ENCODE measurements at regions not wholly inside any gene's neighbourhood (a gene's known extent, or its start where the extent isn't known, plus 50 kb on each side); places are given as distances from the start of the nearest gene placed in this dataset.

GRCh38 chr13:95403349-95404140 lies 102.3 kb upstream of the ABCC4 start:
- no peak overlapping the region for H3K4ac ChIP-seq (replicated peaks; ENCODE audit: insufficient read length, low read depth, low read length)
- WGBS, 2 experiments (ENCODE audit: extremely low coverage in 1 of 2, insufficient coverage in 1 of 2, insufficient read length in 1 of 2, insufficient replicate concordance in 2 of 2, low coverage in 1 of 2, low lambda C conversion rate in 2 of 2, missing lambda C conversion rate in 1 of 2): 12% methylated on average over 17 of the region's 17 CpGs; no CpG with 5 or more reads in 1 of the 2 experiments
- H3K79me2 ChIP-seq (ENCODE audit: control insufficient read depth in 1 of 2, insufficient read depth in 2 of 2, low read length in 2 of 2): no peaks in the 10 kb centered on the region
- H3K27me3 ChIP-seq (replicated peaks in 1 of 4; ENCODE audit: control insufficient read depth in 3 of 4, extremely low read depth in 1 of 4, insufficient read depth in 3 of 4, low read length in 3 of 4): 0 out of 7 replicates have a peak, but pooled peaks cover 0 to 2% (median 0%) of the 10 kb centered on the region in 4 experiments
- H3K27ac ChIP-seq (ENCODE audit: low read depth, low read length): 0 out of 2 replicates have a peak overlapping the region, but pooled peaks have one; percentile 12
- H2AK5ac ChIP-seq (ENCODE audit: low read depth, low read length): no peak overlapping the region
- peak overlapping the region; percentile 47 to 74 (median 68) for H3K4me3 ChIP-seq (ENCODE audit: extremely low read depth in 1 of 4, insufficient read depth in 2 of 4, low read depth in 3 of 4, low read length in 4 of 4)
- peak overlapping the region; percentile 95 for H2AFZ ChIP-seq (ENCODE audit: low read length)
- H3K14ac ChIP-seq (ENCODE audit: insufficient read length): no peak overlapping the region
- no peak overlapping the region for H4K8ac ChIP-seq (ENCODE audit: extremely low read depth, insufficient read depth, low read length)
- H3K23me2 ChIP-seq (ENCODE audit: low read depth, low read length): peaks cover 3% of the 10 kb centered on the region
- ChIA-PET CTCF (ENCODE audit: partially characterized antibody) (interaction anchor here (0.6 to 13.4 kb wide), 53 partner anchors 8 to 840 kb away, joined by 3 to 336 read pairs (median 4); partner anchors contain the start of gene ABCC4), POLR2A (ENCODE audit: partially characterized antibody) (interaction anchor here (0.9 to 2.4 kb wide), 5 partner anchors 11 to 743 kb away, joined by 3 to 14 read pairs (median 4); partner anchors contain the start of gene ABCC4)
- H4K5ac ChIP-seq (ENCODE audit: insufficient read length, low read depth, low read length): no peak overlapping the region
- H3K4me1 ChIP-seq (replicated peaks in 1 of 4; ENCODE audit: control insufficient read depth in 3 of 4, insufficient read depth in 4 of 4, low read length in 3 of 4): peaks cover 2 to 3% (median 3%) of the 10 kb centered on the region in 4 experiments; a peak in 3 of 7 replicates
- H3K79me1 ChIP-seq (ENCODE audit: low read depth, low read length): no peaks in the 10 kb centered on the region
- H2BK15ac ChIP-seq (ENCODE audit: low read length): no peak overlapping the region
- H3K23ac ChIP-seq (ENCODE audit: insufficient read length): no peak overlapping the region
- H2BK5ac ChIP-seq (ENCODE audit: low read depth, low read length): no peak overlapping the region
- H2BK120ac ChIP-seq (replicated peaks; ENCODE audit: low read depth, low read length): no peak overlapping the region
- FAIRE-seq (no peak), DNase-seq (ENCODE audit: low read depth in 1 of 2, low spot score in 2 of 2) (peak; percentile 36 to 83)
- H3K18ac ChIP-seq (ENCODE audit: extremely low read depth, low read length): peak overlapping the region; percentile 57
- H3K36me3 ChIP-seq (ENCODE audit: control insufficient read depth in 2 of 4, insufficient read depth in 4 of 4, low read length in 3 of 4): no peaks in the 10 kb centered on the region
- TF ChIP-seq FOSL1 (IDR thresholded peaks at IDR 0.05; ENCODE audit: insufficient read depth, low read depth, low read length): no peak
- TF ChIP-seq POLR2A (IDR thresholded peaks at IDR 0.05; ENCODE audit: control extremely low read depth in 1 of 2, low read depth in 2 of 2, low read length in 2 of 2): peak in 1 of 2 experiments; percentile 76; a peak in 2 of 3 replicates
- TF ChIP-seq SP4 (IDR thresholded peaks at IDR 0.05; ENCODE audit: low read length): 0 out of 2 replicates have a peak, but pooled peaks have one; percentile 49
- peak; percentile 63 for TF ChIP-seq ASH2L (IDR thresholded peaks at IDR 0.05; ENCODE audit: low read length)
- TF ChIP-seq E2F6 (IDR thresholded peaks at IDR 0.05): peak; percentile 55; the same call in 1 of the 2 replicates
- peak; percentile 64; the same call in 1 of the 2 replicates for TF ChIP-seq TAF1 (IDR thresholded peaks at IDR 0.05; ENCODE audit: low read depth, low read length)
- no peak for TF ChIP-seq USF2 (IDR thresholded peaks at IDR 0.05; ENCODE audit: low read length)
- TF ChIP-seq SP1 (IDR thresholded peaks at IDR 0.05; ENCODE audit: low read depth, low read length): 0 out of 2 replicates have a peak, but pooled peaks have one; percentile 49
- TF ChIP-seq POLR2AphosphoS5 (IDR thresholded peaks at IDR 0.05; ENCODE audit: low read depth, low read length): 0 out of 2 replicates have a peak, but pooled peaks have one; percentile 26
- no peak for TF ChIP-seq JUN (IDR thresholded peaks at IDR 0.05; ENCODE audit: low read depth, low read length)
- no peaks in the 10 kb centered on the region for H3K9me3 ChIP-seq (ENCODE audit: insufficient read depth in 2 of 2, low read depth in 1 of 2, low read length in 1 of 2)
- H2BK12ac ChIP-seq (ENCODE audit: low read depth, low read length): no peak overlapping the region
- no peaks in the 10 kb centered on the region for H4K20me1 ChIP-seq (replicated peaks in 1 of 2; ENCODE audit: control insufficient read depth in 1 of 2, insufficient read depth in 2 of 2, low read length in 2 of 2)
- no peak overlapping the region for H4K91ac ChIP-seq (replicated peaks; ENCODE audit: insufficient read length, low read length)
- H2BK20ac ChIP-seq (ENCODE audit: low read length): no peak overlapping the region
- peak overlapping the region; percentile 48 to 85 (median 50); a peak in 6 of 7 replicates for H3K9ac ChIP-seq (replicated peaks in 1 of 4; ENCODE audit: extremely low read depth in 1 of 4, low read depth in 3 of 4, low read length in 3 of 4)
- peak overlapping the region; percentile 65 to 89 for H3K4me2 ChIP-seq (ENCODE audit: insufficient read depth in 1 of 2, low read depth in 2 of 2, low read length in 2 of 2)
- H3K56ac ChIP-seq (replicated peaks; ENCODE audit: insufficient read length, low read depth, low read length): no peak overlapping the region

Measured in H1 (cell line).